HFFc6 (cell line): ENCODE measurements at regions not wholly inside any gene's neighbourhood (a gene's known extent, or its start where the extent isn't known, plus 50 kb on each side); places are given as distances from the start of the nearest gene placed in this dataset.
A peak's percentile ranks its signal among the peaks of the same experiment; 100 is the strongest.

Experiments
- DNase-seq: peaks from one replicate; pipeline ENCODE4 v3.0.0-alpha.2; 2018
- H3K27ac Mint-ChIP-seq: 2 replicates; pipeline ENCODE4 v1.8.0; 2020; ENCODE audit warnings: mild to moderate bottlenecking, mixed read lengths
- H3K27me3 Mint-ChIP-seq: 2 replicates; pipeline ENCODE4 v1.8.0; 2021; ENCODE audit warnings: mild to moderate bottlenecking, moderate library complexity, mixed read lengths; ENCODE audit not compliant: insufficient read depth
- H3K36me3 Mint-ChIP-seq: 2 replicates; pipeline ENCODE4 v1.8.0; 2021; ENCODE audit warnings: low read depth, mixed read lengths
- H3K4me1 Mint-ChIP-seq: 2 replicates; pipeline ENCODE4 v1.8.0; 2020; ENCODE audit warnings: low read depth, mixed read lengths
- H3K4me3 Mint-ChIP-seq: 2 replicates; pipeline ENCODE4 v1.8.0; 2020; ENCODE audit warnings: mild to moderate bottlenecking, moderate library complexity, mixed read lengths
- H3K9me3 Mint-ChIP-seq: 2 replicates; pipeline ENCODE4 v1.8.0; 2020; ENCODE audit warnings: mild to moderate bottlenecking, mixed read lengths
- CTCF ChIP-seq: fragments of 200-600 bp; sonication (generic); IDR thresholded peaks from 2 replicates; pipeline ENCODE4 v1.5.0; 2021; ENCODE audit warnings: antibody characterized with exemption, mild to moderate bottlenecking

DNA sequence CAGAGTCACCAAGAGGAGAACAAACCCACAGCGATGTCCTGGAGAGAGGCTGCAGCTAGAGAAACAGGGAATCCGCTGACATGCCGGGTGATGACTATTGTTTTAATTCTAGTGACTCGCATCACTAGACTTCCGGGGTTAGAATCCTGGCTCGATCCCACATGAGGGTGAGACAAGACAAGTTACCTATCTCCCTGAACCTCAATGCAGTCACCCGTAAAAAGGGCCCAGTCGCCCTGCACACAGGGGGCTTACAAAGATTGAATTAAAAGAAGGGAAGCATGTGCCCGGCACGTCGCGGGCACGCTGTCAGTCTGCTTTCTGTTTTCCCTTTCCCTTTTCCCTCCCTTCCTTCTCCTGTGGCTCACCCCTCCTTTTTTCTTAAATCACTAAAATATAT, 212.9 kb upstream of the FOXF1 start:
- Mint-ChIP-seq H3K36me3 (no peaks in the 10 kb centered on the region), H3K27ac (no peak overlapping the region), H3K4me3 (peak overlapping the region; percentile 51; the same call in 1 of the 2 replicates), H3K4me1 (peaks cover 27% of the 10 kb centered on the region), H3K27me3 (peaks cover 22% of the 10 kb centered on the region), H3K9me3 (no peaks in the 10 kb centered on the region)
- TF ChIP-seq CTCF: no peak
- peak; percentile 12 for DNase-seq

- Mint-ChIP-seq H3K4me3 (peak overlapping the region; percentile 65), H3K27me3 (peaks cover 26% of the 10 kb centered on the region)
- TF ChIP-seq CTCF: no peak
Measured at GRCh38 chr16:86297866-86298757, 212.2 kb upstream of the FOXF1 start.

DNA sequence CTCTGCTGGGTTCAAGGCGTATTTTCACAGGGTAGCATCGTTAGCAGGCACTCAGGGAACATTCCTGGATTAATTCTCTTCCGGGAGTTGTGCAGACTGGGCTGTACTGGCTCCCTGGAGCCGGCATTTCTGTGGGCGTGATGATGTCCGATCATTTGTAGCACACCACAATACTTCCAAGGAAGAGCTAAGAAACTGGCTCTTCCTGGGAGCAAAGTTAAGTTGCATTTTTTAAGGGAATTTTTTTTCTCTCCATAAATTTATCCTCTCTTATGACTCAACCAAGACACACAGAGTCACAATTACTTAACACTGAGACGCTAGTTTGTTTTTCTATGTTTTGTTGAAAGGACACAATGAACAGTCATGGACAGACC, 211.6 kb upstream of the FOXF1 start:
- TF ChIP-seq CTCF: no peak
- H3K36me3 Mint-ChIP-seq: no peaks in the 10 kb centered on the region

More at GRCh38 chr16:86297866-86298757, 212.2 kb upstream of the FOXF1 start:
- H3K36me3 Mint-ChIP-seq: no peaks in the 10 kb centered on the region
- no peaks in the 10 kb centered on the region for H3K9me3 Mint-ChIP-seq
- 0 out of 2 replicates have a peak overlapping the region, but pooled peaks have one; percentile 20 for H3K27ac Mint-ChIP-seq
- H3K4me1 Mint-ChIP-seq: peaks cover 27% of the 10 kb centered on the region
- no peak for DNase-seq

GRCh38 chr16:86299882-86300610, 210.3 kb upstream of the FOXF1 start:
- no peaks in the 10 kb centered on the region for H3K9me3 Mint-ChIP-seq
- no peak overlapping the region for H3K4me3 Mint-ChIP-seq
- no peak for TF ChIP-seq CTCF
- no peak overlapping the region for H3K27ac Mint-ChIP-seq
- peaks cover 23% of the 10 kb centered on the region for H3K27me3 Mint-ChIP-seq
- no peak for DNase-seq
- H3K36me3 Mint-ChIP-seq: no peaks in the 10 kb centered on the region
- peaks cover 27% of the 10 kb centered on the region for H3K4me1 Mint-ChIP-seq

More for the DNA sequence above, 211.6 kb upstream of the FOXF1 start:
- H3K4me3 Mint-ChIP-seq: peak overlapping the region; percentile 65
- H3K27me3 Mint-ChIP-seq: peaks cover 23% of the 10 kb centered on the region
- H3K4me1 Mint-ChIP-seq: peaks cover 27% of the 10 kb centered on the region
- no peaks in the 10 kb centered on the region for H3K9me3 Mint-ChIP-seq
- H3K27ac Mint-ChIP-seq: peak overlapping the region; percentile 20
- peak; percentile 50 for DNase-seq

- TF ChIP-seq CTCF: no peak
- H3K36me3 Mint-ChIP-seq: no peaks in the 10 kb centered on the region
- peaks cover 32% of the 10 kb centered on the region for H3K4me1 Mint-ChIP-seq
- H3K9me3 Mint-ChIP-seq: no peaks in the 10 kb centered on the region
- DNase-seq: no peak
- H3K27ac Mint-ChIP-seq: no peak overlapping the region
- peaks cover 20% of the 10 kb centered on the region for H3K27me3 Mint-ChIP-seq
- H3K4me3 Mint-ChIP-seq: no peak overlapping the region
Measured at GRCh38 chr16:86300746-86301481, 209.4 kb upstream of the FOXF1 start.
